WI38 (cell line): ENCODE measurements at regions not wholly inside any gene's neighbourhood (a gene's known extent, or its start where the extent isn't known, plus 50 kb on each side); places are given as distances from the start of the nearest gene placed in this dataset.

Experiments
- H3K4me3 ChIP-seq: 2 replicates; pipeline ENCODE4 v1.5.1; 2011; ENCODE audit warnings: low read depth, mild to moderate bottlenecking, control low read depth, low read length
- CTCF ChIP-seq: IDR thresholded peaks from 2 replicates; pipeline ENCODE4 v1.5.1; 2012; ENCODE audit warnings: low read depth, mild to moderate bottlenecking, control low read depth, low read length

DNA sequence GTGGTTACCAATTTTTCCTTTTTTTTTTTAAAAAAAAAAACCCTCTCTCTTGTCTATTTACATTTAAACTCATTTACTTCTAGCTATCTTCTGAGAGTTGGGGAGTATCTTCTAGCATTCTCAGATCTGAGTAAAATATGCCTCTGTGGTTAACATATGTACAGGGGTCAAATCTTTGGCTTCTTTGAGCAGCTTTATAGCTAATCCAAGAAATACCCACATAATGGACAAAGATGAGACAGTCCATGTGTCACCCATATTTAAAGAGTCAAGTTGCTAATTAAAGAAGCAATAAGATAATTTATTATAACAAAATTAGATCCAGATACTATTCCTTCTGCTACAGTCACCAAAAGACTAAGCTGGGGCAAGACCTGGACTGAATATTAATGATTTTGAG, 139.0 kb upstream of the HNRNPA3 start:
- TF ChIP-seq CTCF = no peak
- no peak overlapping the region for H3K4me3 ChIP-seq

DNA sequence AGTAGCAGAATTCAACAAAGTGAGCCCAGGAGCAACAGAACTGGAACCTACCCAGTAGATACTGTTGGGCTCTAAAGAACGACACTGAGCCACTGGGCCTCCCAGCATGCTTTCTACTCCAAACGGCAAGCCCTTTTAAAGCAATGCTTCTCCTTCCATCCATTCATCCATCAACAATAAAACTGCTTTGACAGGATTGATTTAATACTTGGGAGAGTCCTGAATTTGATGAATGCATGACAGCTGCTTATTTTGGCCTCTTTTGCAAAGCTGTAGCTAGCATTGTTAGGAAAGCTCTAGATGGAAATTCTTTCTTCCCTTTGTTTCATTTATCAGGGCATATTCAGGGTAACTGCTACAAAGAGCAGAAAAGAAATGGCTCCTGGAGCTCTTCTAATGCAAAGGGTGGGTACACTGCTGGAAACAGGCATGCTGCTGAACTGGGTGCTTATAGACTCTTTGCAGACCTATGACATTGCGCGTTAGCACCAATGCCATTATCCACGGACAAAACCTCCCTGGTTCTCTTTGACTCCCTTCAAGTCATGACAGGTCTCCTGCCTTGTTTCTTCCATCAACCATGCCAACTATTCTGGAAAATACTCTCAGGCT, 138.4 kb upstream of the HNRNPA3 start:
- H3K4me3 ChIP-seq = no peak overlapping the region
- TF ChIP-seq CTCF = no peak

DNA sequence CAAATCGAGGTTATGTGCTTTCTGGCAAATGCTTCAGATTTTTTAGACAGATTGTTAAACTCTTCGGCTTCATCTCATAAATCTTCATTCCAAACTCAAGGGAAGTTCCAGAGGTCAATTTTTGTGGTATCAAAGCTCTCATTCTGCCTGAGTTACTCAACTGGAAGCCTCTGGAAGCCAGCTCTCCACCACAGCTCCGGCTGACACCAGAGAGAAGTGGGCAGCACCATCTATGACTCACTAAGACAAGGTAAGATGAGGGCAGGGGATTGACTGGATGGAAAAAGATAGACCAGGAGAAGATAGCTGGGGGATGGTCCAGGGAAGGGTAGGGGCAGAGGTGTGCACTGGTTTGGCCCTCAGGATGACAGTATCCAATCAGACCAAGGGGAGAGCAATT, 137.3 kb upstream of the HNRNPA3 start:
- TF ChIP-seq CTCF = no peak
- H3K4me3 ChIP-seq = no peak overlapping the region

DNA sequence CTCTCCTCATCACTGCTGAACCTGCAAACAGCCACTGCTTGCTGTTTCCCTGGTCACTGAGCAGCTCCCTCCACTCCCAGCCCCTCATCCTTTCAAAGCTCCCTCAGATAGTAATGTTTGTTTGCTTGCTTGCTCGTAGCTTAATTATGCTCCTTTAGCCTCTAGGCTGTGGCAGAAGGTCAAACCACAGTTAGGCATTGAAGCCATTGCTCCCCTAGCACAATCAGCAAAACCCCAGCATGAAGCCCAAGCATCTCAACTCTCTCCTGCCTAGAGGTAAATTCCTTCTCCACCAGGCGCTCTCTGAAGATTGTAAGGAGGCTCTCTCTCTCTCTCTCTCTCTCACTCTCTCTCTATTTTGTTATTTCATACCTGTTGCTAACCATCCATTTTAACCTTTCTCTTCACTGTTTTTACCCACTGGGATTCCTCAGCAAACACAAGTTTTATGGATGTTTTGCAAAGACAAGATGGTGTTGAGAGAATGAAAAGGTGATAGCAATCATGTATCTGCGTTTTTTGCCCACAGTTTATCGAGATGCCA, 135.9 kb upstream of the HNRNPA3 start:
- TF ChIP-seq CTCF = no peak
- no peak overlapping the region for H3K4me3 ChIP-seq

DNA sequence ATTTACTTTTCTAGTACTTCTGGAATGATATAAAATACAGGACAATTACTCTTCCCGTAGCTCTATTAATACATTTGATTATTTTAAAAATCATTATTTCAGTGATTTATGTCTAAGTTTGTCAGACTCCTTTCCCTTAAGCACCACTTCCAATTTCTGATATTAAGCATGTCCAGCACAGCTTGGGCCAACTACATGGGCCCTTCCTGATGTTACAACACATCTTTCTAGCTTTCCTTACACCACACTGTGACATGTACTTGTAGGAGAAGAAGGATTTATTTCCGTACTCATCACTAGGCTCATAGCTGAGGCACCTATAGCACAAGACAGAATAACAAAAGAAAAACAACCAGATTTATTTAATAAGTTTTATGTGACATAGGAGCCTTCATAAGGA, 134.8 kb upstream of the HNRNPA3 start:
- no peak overlapping the region for H3K4me3 ChIP-seq
- TF ChIP-seq CTCF = no peak

GRCh38 chr2:177078416-177078815, 134.2 kb upstream of the HNRNPA3 start:
- no peak for TF ChIP-seq CTCF
- no peak overlapping the region for H3K4me3 ChIP-seq

DNA sequence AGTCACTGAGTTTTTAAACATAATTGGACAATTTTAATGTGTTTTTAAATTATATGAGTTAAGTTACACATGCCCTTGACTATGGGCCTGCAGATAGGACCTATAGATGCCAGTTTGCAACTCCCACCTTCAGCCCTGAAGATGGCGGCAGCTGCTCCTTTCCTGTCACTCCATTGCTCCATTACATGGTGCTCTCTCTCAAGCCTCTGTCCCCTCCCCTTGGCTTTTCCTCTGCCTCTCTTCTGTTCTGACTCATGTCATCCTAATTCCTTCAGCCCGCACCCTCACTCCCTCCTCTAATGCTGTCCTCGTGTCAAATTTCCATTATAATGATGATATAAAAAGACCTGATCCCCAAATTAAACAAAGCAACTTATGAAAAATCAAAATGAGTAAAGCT, 133.7 kb upstream of the HNRNPA3 start:
- H3K4me3 ChIP-seq = no peak overlapping the region
- TF ChIP-seq CTCF = no peak
